IMR-90 (cell line): ENCODE measurements at regions not wholly inside any gene's neighbourhood (a gene's known extent, or its start where the extent isn't known, plus 50 kb on each side); places are given as distances from the start of the nearest gene placed in this dataset.

Experiments used
- ATAC-seq: fragments of 200-7000 bp; cut with Tn5 transposase; 2 replicates; pipeline ENCODE4 v1.9.1; 2020; ENCODE audit warnings: low read depth, mild to moderate bottlenecking, moderate library complexity
- BruUV-seq: library from RNA; stranded (reverse); fragments of 400-500 nt; replicated peaks from 2 replicates; lab custom pipeline; 2021; lab: Mats Ljungman, UMichigan
- CTCF ChIA-PET: fragments of 300-600 bp; formaldehyde crosslinking; extraction: SDS; loops from one replicate; lab custom pipeline; 2021; ENCODE audit warnings: antibody characterized with exemption; lab: Yijun Ruan, JAX
- POLR2A ChIA-PET: fragments of 300-600 bp; sonication (Branson Sonifier 250); formaldehyde crosslinking; loops from one replicate; lab custom pipeline; 2022; ENCODE audit warnings: antibody characterized with exemption; ENCODE audit not compliant: unreplicated experiment; lab: Charles Lee
- DNase-seq: peaks from one replicate; pipeline ENCODE4 v3.0.0; 2013
- H2AFZ ChIP-seq: replicated peaks from 2 replicates; pipeline ENCODE3; 2013; ENCODE audit warnings: low read length, mild to moderate bottlenecking; ENCODE audit not compliant: poor library complexity
- H2AK5ac ChIP-seq: 2 replicates; pipeline ENCODE4 v1.6.1; 2013; ENCODE audit warnings: low read depth, low read length, inconsistent platforms
- H2AK9ac ChIP-seq: replicated peaks from 2 replicates; pipeline ENCODE3; 2013; ENCODE audit warnings: mild to moderate bottlenecking, low read depth, low read length, moderate library complexity; ENCODE audit not compliant: poor library complexity
- H2BK120ac ChIP-seq: 2 replicates; pipeline ENCODE4 v1.6.1; 2013; ENCODE audit warnings: low read depth, low read length, inconsistent platforms
- H2BK15ac ChIP-seq: 3 replicates; pipeline ENCODE4 v1.6.1; 2013; ENCODE audit warnings: low read depth, low read length, inconsistent platforms
- H2BK20ac ChIP-seq: 2 replicates; pipeline ENCODE4 v1.6.1; 2013; ENCODE audit warnings: low read depth, mild to moderate bottlenecking, inconsistent platforms, low read length, moderate library complexity
- H2BK5ac ChIP-seq: 2 replicates; pipeline ENCODE4 v1.6.1; 2013; ENCODE audit warnings: mild to moderate bottlenecking, low read depth, low read length, inconsistent platforms; ENCODE audit not compliant: poor library complexity, severe bottlenecking
- H3K14ac ChIP-seq: replicated peaks from 2 replicates; pipeline ENCODE4 v1.6.1; 2013; ENCODE audit warnings: low read depth, low read length, inconsistent platforms
- H3K18ac ChIP-seq: 2 replicates; pipeline ENCODE4 v1.6.1; 2013; ENCODE audit warnings: low read depth, low read length, control low read depth
- H3K23ac ChIP-seq: 2 replicates; pipeline ENCODE4 v1.6.1; 2013; ENCODE audit warnings: low read depth, low read length, inconsistent platforms
- H3K27ac ChIP-seq: 2 replicates; pipeline ENCODE4 v1.5.1; 2013; ENCODE audit warnings: mild to moderate bottlenecking, control low read depth, low read length; ENCODE audit not compliant: insufficient read depth
- H3K27me3 ChIP-seq: 2 replicates; pipeline ENCODE4 v1.6.1; 2013; ENCODE audit warnings: low read length; ENCODE audit not compliant: control insufficient read depth, insufficient read depth
- H3K36me3 ChIP-seq: 2 replicates; pipeline ENCODE4 v1.6.1; 2013; ENCODE audit warnings: low read length, mixed read lengths; ENCODE audit not compliant: control insufficient read depth, insufficient read depth
- H3K4ac ChIP-seq: 2 replicates; pipeline ENCODE4 v1.6.1; 2013; ENCODE audit warnings: low read depth, low read length, inconsistent platforms
- H3K4me1 ChIP-seq: 2 replicates; pipeline ENCODE4 v1.6.1; 2013; ENCODE audit warnings: low read length, mixed read lengths; ENCODE audit not compliant: control insufficient read depth, insufficient read depth
- H3K4me2 ChIP-seq: 2 replicates; pipeline ENCODE4 v1.6.1; 2013; ENCODE audit warnings: low read depth, mild to moderate bottlenecking, control low read depth, low read length, moderate library complexity
- H3K4me3 ChIP-seq: 2 replicates; pipeline ENCODE4 v1.5.1; 2013; ENCODE audit warnings: low read depth, mild to moderate bottlenecking, control low read depth, low read length, moderate library complexity; ENCODE audit not compliant: insufficient read depth
- H3K56ac ChIP-seq: 2 replicates; pipeline ENCODE4 v1.6.1; 2013; ENCODE audit warnings: low read length, inconsistent platforms; ENCODE audit not compliant: insufficient read depth; ENCODE audit errors: extremely low read depth
- H3K79me1 ChIP-seq, 2 experiments: 2 replicates each; pipeline ENCODE4 v1.6.1; 2013; ENCODE audit warnings: low read length in 2 of 2, inconsistent platforms in 1 of 2, low read depth in 1 of 2
- H3K9ac ChIP-seq: 2 replicates; pipeline ENCODE4 v1.6.1; 2013; ENCODE audit warnings: low read depth, low read length, control low read depth
- H3K9me1 ChIP-seq: 2 replicates; pipeline ENCODE4 v1.6.1; 2013; ENCODE audit warnings: low read length, inconsistent platforms; ENCODE audit not compliant: insufficient read depth
- H3K9me3 ChIP-seq: 2 replicates; pipeline ENCODE4 v1.6.1; 2013; ENCODE audit warnings: low read length; ENCODE audit not compliant: control insufficient read depth, insufficient read depth
- H4K20me1 ChIP-seq: 2 replicates; pipeline ENCODE4 v1.6.1; 2013; ENCODE audit warnings: low read length, inconsistent platforms; ENCODE audit not compliant: insufficient read depth
- H4K5ac ChIP-seq: 2 replicates; pipeline ENCODE4 v1.6.1; 2013; ENCODE audit warnings: mild to moderate bottlenecking, low read depth, low read length, control low read depth
- H4K8ac ChIP-seq, 2 experiments: 2 replicates each; pipeline ENCODE4 v1.6.1; 2013; ENCODE audit warnings: low read depth in 2 of 2, low read length in 2 of 2, control low read depth in 1 of 2, inconsistent platforms in 1 of 2
- H4K91ac ChIP-seq: 2 replicates; pipeline ENCODE4 v1.6.1; 2013; ENCODE audit warnings: low read depth, low read length, inconsistent platforms; ENCODE audit not compliant: insufficient read depth
- BHLHE40 ChIP-seq: fragments of 150-350 bp; IDR thresholded peaks from 2 replicates; pipeline ENCODE4 v1.6.1; 2016; ENCODE audit warnings: mild to moderate bottlenecking, low read depth, low read length
- CEBPB ChIP-seq: IDR thresholded peaks from 2 replicates; pipeline ENCODE4 v1.6.1; 2012; ENCODE audit warnings: low read depth, low read length, improper control_type of control experiment
- ELK1 ChIP-seq: fragments of 150-350 bp; IDR thresholded peaks from 2 replicates; pipeline ENCODE4 v1.6.1; 2016; ENCODE audit warnings: low read depth, mild to moderate bottlenecking, low read length, moderate library complexity, borderline replicate concordance
- FOS ChIP-seq: fragments of 150-350 bp; IDR thresholded peaks from 2 replicates; pipeline ENCODE4 v1.6.1; 2016; ENCODE audit warnings: low read depth, low read length
- NFE2L2 ChIP-seq: fragments of 150-350 bp; IDR thresholded peaks from 2 replicates; pipeline ENCODE4 v1.6.1; 2016; ENCODE audit warnings: low read depth, mild to moderate bottlenecking, low read length
- dilution Hi-C: fragments of 300-500 bp; cut with HindIII; formaldehyde crosslinking; loops from one replicate; pipeline ENCODE4 v1.14.3; 2018; ENCODE audit warnings: low sequenced_read_pairs; ENCODE audit not compliant: unreplicated experiment
- in situ Hi-C: fragments of 300-500 bp; cut with MboI; formaldehyde crosslinking; loops from 3 replicates; pipeline ENCODE4 v1.14.3; 2019; ENCODE audit warnings: low sequenced_read_pairs, inconsistent platforms, mixed read lengths
- intact Hi-C: fragments of 100-400 bp; cut with micrococcal nuclease; formaldehyde crosslinking; loops from 2 replicates; pipeline ENCODE4 v1.10.0; 2022
- TF ChIP-seq, protein P1 (sequence below): conservative IDR thresholded peaks from 2 replicates; pipeline ENCODE4 v1.5.1; 2012; ENCODE audit warnings: mild to moderate bottlenecking, low read depth, low read length, improper control_type of control experiment

- H3K23ac ChIP-seq, result no peak overlapping the region
- intact Hi-C loops (no loop called here), in situ Hi-C loops (no loop called here), dilution Hi-C loops (no loop called here)
- no peak overlapping the region for H3K9ac ChIP-seq
- no peak overlapping the region for H2AFZ ChIP-seq
- CTCF ChIA-PET, result no interaction called here
- no peak overlapping the region for H2BK15ac ChIP-seq
- BruUV-seq, result no TSS peak
- no peak for ATAC-seq
- H3K9me3 ChIP-seq, result no peaks in the 10 kb centered on the region; the same call in 1 of the 2 replicates
- H2AK5ac ChIP-seq, result no peak overlapping the region
- no peaks in the 10 kb centered on the region for H3K36me3 ChIP-seq
- H3K4ac ChIP-seq, result no peak overlapping the region
- H3K9me1 ChIP-seq, result no peaks in the 10 kb centered on the region
- no peak overlapping the region for H2BK120ac ChIP-seq
- no peak overlapping the region for H4K5ac ChIP-seq
- no peaks in the 10 kb centered on the region for H3K79me1 ChIP-seq
- no peak overlapping the region for H3K4me2 ChIP-seq
- no peak overlapping the region for H2BK5ac ChIP-seq
- H4K91ac ChIP-seq, result no peak overlapping the region
- no peak for DNase-seq
- H3K27ac ChIP-seq, result no peak overlapping the region
- no peak overlapping the region for H3K4me3 ChIP-seq
- POLR2A ChIA-PET, result no interaction called here
- no peaks in the 10 kb centered on the region for H4K20me1 ChIP-seq
- no peak overlapping the region for H3K18ac ChIP-seq
- H3K27me3 ChIP-seq, result no peaks in the 10 kb centered on the region
- no peak overlapping the region for H3K56ac ChIP-seq
- no peak for TF ChIP-seq NFE2L2
- no peak for TF ChIP-seq BHLHE40
- no peak for TF ChIP-seq CEBPB
- TF ChIP-seq, protein P1, sequence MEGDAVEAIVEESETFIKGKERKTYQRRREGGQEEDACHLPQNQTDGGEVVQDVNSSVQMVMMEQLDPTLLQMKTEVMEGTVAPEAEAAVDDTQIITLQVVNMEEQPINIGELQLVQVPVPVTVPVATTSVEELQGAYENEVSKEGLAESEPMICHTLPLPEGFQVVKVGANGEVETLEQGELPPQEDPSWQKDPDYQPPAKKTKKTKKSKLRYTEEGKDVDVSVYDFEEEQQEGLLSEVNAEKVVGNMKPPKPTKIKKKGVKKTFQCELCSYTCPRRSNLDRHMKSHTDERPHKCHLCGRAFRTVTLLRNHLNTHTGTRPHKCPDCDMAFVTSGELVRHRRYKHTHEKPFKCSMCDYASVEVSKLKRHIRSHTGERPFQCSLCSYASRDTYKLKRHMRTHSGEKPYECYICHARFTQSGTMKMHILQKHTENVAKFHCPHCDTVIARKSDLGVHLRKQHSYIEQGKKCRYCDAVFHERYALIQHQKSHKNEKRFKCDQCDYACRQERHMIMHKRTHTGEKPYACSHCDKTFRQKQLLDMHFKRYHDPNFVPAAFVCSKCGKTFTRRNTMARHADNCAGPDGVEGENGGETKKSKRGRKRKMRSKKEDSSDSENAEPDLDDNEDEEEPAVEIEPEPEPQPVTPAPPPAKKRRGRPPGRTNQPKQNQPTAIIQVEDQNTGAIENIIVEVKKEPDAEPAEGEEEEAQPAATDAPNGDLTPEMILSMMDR, result no peak
- no peak for TF ChIP-seq ELK1
- TF ChIP-seq FOS, result no peak
- H2AK9ac ChIP-seq, result no peak overlapping the region
- H3K14ac ChIP-seq, result no peak overlapping the region
- no peak overlapping the region for H4K8ac ChIP-seq
- no peak overlapping the region for H2BK20ac ChIP-seq
- H3K4me1 ChIP-seq, result no peaks in the 10 kb centered on the region
These were observed 179.3 kb upstream of the AMOT start for GRCh38 chrX:113019958-113020357.
